ENCODE measurements at regions not wholly inside any gene's neighbourhood (a gene's known extent, or its start where the extent isn't known, plus 50 kb on each side); places are given as distances from the start of the nearest gene placed in this dataset.

DNA sequence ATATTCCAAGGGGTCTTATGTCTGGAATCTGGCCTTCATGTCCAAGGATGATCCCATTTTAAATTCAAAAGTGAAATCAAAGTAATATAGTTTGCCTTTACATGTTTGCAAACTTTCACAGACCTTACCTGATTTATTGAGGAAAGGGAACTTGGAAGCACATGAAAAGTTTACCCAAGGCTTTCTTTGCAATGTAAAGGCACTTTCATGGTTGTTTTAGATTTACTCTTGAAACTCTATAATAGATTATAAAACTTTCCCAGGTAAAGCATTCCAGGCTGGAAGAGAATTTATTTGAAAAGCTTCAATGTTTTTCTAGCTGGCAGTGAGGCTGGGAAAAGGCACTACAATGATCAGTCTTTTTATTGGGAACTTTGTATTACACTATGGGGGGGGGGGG, 842.8 kb upstream of the DIAPH2 start:
- TF ChIP-seq, protein P1, sequence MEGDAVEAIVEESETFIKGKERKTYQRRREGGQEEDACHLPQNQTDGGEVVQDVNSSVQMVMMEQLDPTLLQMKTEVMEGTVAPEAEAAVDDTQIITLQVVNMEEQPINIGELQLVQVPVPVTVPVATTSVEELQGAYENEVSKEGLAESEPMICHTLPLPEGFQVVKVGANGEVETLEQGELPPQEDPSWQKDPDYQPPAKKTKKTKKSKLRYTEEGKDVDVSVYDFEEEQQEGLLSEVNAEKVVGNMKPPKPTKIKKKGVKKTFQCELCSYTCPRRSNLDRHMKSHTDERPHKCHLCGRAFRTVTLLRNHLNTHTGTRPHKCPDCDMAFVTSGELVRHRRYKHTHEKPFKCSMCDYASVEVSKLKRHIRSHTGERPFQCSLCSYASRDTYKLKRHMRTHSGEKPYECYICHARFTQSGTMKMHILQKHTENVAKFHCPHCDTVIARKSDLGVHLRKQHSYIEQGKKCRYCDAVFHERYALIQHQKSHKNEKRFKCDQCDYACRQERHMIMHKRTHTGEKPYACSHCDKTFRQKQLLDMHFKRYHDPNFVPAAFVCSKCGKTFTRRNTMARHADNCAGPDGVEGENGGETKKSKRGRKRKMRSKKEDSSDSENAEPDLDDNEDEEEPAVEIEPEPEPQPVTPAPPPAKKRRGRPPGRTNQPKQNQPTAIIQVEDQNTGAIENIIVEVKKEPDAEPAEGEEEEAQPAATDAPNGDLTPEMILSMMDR (IDR thresholded peaks at IDR 0.05 in 8 of 11, conservative IDR thresholded peaks at IDR 0.05 in 3 of 11) = no peak
- TF ChIP-seq POLR2A (IDR thresholded peaks at IDR 0.05) = no peak

All from spleen (tissue), 7 donors.